ENCODE measurements at regions not wholly inside any gene's neighbourhood (a gene's known extent, or its start where the extent isn't known, plus 50 kb on each side); places are given as distances from the start of the nearest gene placed in this dataset.
"Not testable (repeated sequence)": the region's sequence is repeated elsewhere in the genome, so short reads cannot be mapped to it uniquely, and the experiment has no call there.

GRCh38 chr2:194639057-194639456, 1018.0 kb upstream of the SLC39A10 start:
- DNase-seq (ENCODE audit: low spot score), result not testable (repeated sequence)

- DNase-seq (ENCODE audit: low spot score), result no peak
Observed at GRCh38 chr2:194621945-194622344, 1035.1 kb upstream of the SLC39A10 start.

- no peak for DNase-seq (ENCODE audit: low spot score)
Observed at GRCh38 chr2:194619366-194619765, 1037.7 kb upstream of the SLC39A10 start.

- DNase-seq (ENCODE audit: low spot score), result no peak
Observed at GRCh38 chr2:194618432-194618831, 1038.6 kb upstream of the SLC39A10 start.

GRCh38 chr2:194616334-194616733, 1040.7 kb upstream of the SLC39A10 start:
- DNase-seq (ENCODE audit: low spot score), result no peak

- DNase-seq (ENCODE audit: low spot score), result no peak
Observed at GRCh38 chr2:194610297-194610696, 1046.7 kb upstream of the SLC39A10 start.

GRCh38 chr2:194603429-194603828, 1053.6 kb upstream of the SLC39A10 start:
- no peak for DNase-seq (ENCODE audit: low spot score)

- DNase-seq (ENCODE audit: low spot score), result no peak
Observed at GRCh38 chr2:194602750-194603149, 1054.3 kb upstream of the SLC39A10 start.

- no peak for DNase-seq (ENCODE audit: low spot score)
Observed at GRCh38 chr2:194591192-194591591, 1065.8 kb upstream of the SLC39A10 start.

GRCh38 chr2:194587739-194588270, 1069.2 kb upstream of the SLC39A10 start:
- no peak for DNase-seq (ENCODE audit: low spot score)

- DNase-seq (ENCODE audit: low spot score), result no peak
Observed at GRCh38 chr2:194567661-194568017, 1089.4 kb upstream of the SLC39A10 start.

- no peak for DNase-seq (ENCODE audit: low spot score)
Observed at GRCh38 chr2:194566907-194567660, 1089.9 kb upstream of the SLC39A10 start.

GRCh38 chr2:194564422-194564821, 1092.6 kb upstream of the SLC39A10 start:
- DNase-seq (ENCODE audit: low spot score), result no peak

- no peak for DNase-seq (ENCODE audit: low spot score)
Observed at GRCh38 chr2:194562329-194562728, 1094.7 kb upstream of the SLC39A10 start.

GRCh38 chr2:194559964-194560363, 1097.1 kb upstream of the SLC39A10 start:
- no peak for DNase-seq (ENCODE audit: low spot score)

GRCh38 chr2:194559523-194559922, 1097.5 kb upstream of the SLC39A10 start:
- DNase-seq (ENCODE audit: low spot score), result no peak

GRCh38 chr2:194557993-194558392, 1099.0 kb upstream of the SLC39A10 start:
- DNase-seq (ENCODE audit: low spot score), result no peak

GRCh38 chr2:194556629-194557028, 1100.4 kb upstream of the SLC39A10 start:
- DNase-seq (ENCODE audit: low spot score), result no peak

GRCh38 chr2:194553980-194554379, 1103.0 kb upstream of the SLC39A10 start:
- no peak for DNase-seq (ENCODE audit: low spot score)

- DNase-seq (ENCODE audit: low spot score), result no peak
Observed at GRCh38 chr2:194550702-194551101, 1106.3 kb upstream of the SLC39A10 start.

GRCh38 chr2:194549387-194549786, 1107.6 kb upstream of the SLC39A10 start:
- no peak for DNase-seq (ENCODE audit: low spot score)

GRCh38 chr2:194545978-194546377, 1111.0 kb upstream of the SLC39A10 start:
- DNase-seq (ENCODE audit: low spot score), result peak; percentile 17

- DNase-seq (ENCODE audit: low spot score), result no peak
Observed at GRCh38 chr2:194539425-194539824, 1117.6 kb upstream of the SLC39A10 start.

- DNase-seq (ENCODE audit: low spot score), result no peak
Observed at GRCh38 chr2:194526121-194526520, 1130.9 kb upstream of the SLC39A10 start.

Measured in SW480 (cell line).